GM20000 (cell line): ENCODE measurements at regions not wholly inside any gene's neighbourhood (a gene's known extent, or its start where the extent isn't known, plus 50 kb on each side); places are given as distances from the start of the nearest gene placed in this dataset.

Source experiments
- DNase-seq: peaks from one replicate; pipeline ENCODE4 v3.0.0; 2012; ENCODE audit warnings: low spot score
- CTCF ChIP-seq: IDR thresholded peaks from 2 replicates; pipeline ENCODE4 v1.5.1; 2012; ENCODE audit warnings: mild to moderate bottlenecking, control low read depth; ENCODE audit errors: extremely low read depth, missing control alignments

GRCh38 chr2:219714681-219715400 is 87.4 kb downstream of the SLC4A3 start:
- no peak for TF ChIP-seq CTCF
- DNase-seq = no peak

- no peak for TF ChIP-seq CTCF
- no peak for DNase-seq
Measured at GRCh38 chr2:219718066-219718465, 90.6 kb downstream of the SLC4A3 start.

GRCh38 chr2:219719521-219719920 is 92.1 kb downstream of the SLC4A3 start:
- no peak for DNase-seq
- TF ChIP-seq CTCF = no peak

- no peak for DNase-seq
Measured at GRCh38 chr2:219720956-219721355, 93.5 kb downstream of the SLC4A3 start.

GRCh38 chr2:219722276-219722879 is 94.9 kb downstream of the SLC4A3 start:
- TF ChIP-seq CTCF = no peak
- no peak for DNase-seq

More at GRCh38 chr2:219720956-219721355, 93.5 kb downstream of the SLC4A3 start:
- no peak for TF ChIP-seq CTCF

GRCh38 chr2:219723311-219723710 is 95.9 kb downstream of the SLC4A3 start:
- no peak for DNase-seq
- no peak for TF ChIP-seq CTCF

- TF ChIP-seq CTCF = no peak
- no peak for DNase-seq
Measured at GRCh38 chr2:219724628-219725027, 97.2 kb downstream of the SLC4A3 start.
